NB4 (cell line): ENCODE measurements at regions not wholly inside any gene's neighbourhood (a gene's known extent, or its start where the extent isn't known, plus 50 kb on each side); places are given as distances from the start of the nearest gene placed in this dataset.

Source experiments
- POLR2A ChIP-seq: IDR thresholded peaks from 2 replicates; pipeline ENCODE4 v1.6.1; 2011; ENCODE audit warnings: mild to moderate bottlenecking; ENCODE audit not compliant: insufficient read length; ENCODE audit errors: extremely low read depth
- TF ChIP-seq, protein P1 (sequence below): IDR thresholded peaks from one replicate; pipeline ENCODE4 v1.5.1; 2012; ENCODE audit warnings: low read depth, low read length

DNA sequence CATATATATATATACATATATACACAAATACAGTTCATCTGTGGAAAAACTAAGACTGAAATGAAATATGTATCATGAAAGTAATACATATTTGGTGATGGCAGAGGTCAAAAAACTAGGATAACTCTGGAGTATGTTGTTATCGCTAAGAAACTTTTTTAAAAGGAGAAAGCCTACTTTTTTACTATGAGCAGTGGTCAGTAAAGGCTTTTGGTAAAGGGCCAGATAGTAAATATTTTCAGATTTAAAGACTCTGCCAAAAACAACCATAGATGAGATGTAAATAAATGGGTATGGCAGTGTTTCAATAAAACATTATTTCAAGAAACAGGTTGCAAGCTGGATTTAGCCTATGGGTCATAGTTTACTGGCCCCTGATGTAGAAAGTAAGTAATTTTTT lies 93.8 kb upstream of the TGFBR2 start:
- TF ChIP-seq, protein P1, sequence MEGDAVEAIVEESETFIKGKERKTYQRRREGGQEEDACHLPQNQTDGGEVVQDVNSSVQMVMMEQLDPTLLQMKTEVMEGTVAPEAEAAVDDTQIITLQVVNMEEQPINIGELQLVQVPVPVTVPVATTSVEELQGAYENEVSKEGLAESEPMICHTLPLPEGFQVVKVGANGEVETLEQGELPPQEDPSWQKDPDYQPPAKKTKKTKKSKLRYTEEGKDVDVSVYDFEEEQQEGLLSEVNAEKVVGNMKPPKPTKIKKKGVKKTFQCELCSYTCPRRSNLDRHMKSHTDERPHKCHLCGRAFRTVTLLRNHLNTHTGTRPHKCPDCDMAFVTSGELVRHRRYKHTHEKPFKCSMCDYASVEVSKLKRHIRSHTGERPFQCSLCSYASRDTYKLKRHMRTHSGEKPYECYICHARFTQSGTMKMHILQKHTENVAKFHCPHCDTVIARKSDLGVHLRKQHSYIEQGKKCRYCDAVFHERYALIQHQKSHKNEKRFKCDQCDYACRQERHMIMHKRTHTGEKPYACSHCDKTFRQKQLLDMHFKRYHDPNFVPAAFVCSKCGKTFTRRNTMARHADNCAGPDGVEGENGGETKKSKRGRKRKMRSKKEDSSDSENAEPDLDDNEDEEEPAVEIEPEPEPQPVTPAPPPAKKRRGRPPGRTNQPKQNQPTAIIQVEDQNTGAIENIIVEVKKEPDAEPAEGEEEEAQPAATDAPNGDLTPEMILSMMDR = no peak
- no peak for TF ChIP-seq POLR2A
